H9 (cell line): ENCODE measurements at regions not wholly inside any gene's neighbourhood (a gene's known extent, or its start where the extent isn't known, plus 50 kb on each side); places are given as distances from the start of the nearest gene placed in this dataset.

Source experiments
- DNase-seq: peaks from one replicate; pipeline ENCODE4 v3.0.0-alpha.2; 2017
- H2AFZ ChIP-seq: one replicate; pipeline ENCODE4 v1.6.1; 2013; ENCODE audit warnings: mild to moderate bottlenecking, low read length, control low read depth, moderate library complexity
- H2AK5ac ChIP-seq: 2 replicates; pipeline ENCODE4 v1.6.1; 2013; ENCODE audit warnings: low read length, control low read depth, mixed read lengths; ENCODE audit not compliant: insufficient read length
- H2BK120ac ChIP-seq: one replicate; pipeline ENCODE4 v1.6.1; 2013; ENCODE audit warnings: low read depth, mild to moderate bottlenecking, low read length, control low read depth, inconsistent platforms; ENCODE audit not compliant: poor library complexity, severe bottlenecking
- H2BK12ac ChIP-seq: 2 replicates; pipeline ENCODE4 v1.6.1; 2013; ENCODE audit warnings: low read length, control low read depth, mixed read lengths, low read depth; ENCODE audit not compliant: insufficient read length
- H2BK15ac ChIP-seq: 2 replicates; pipeline ENCODE4 v1.6.1; 2013; ENCODE audit warnings: low read depth, low read length, control low read depth
- H2BK20ac ChIP-seq: one replicate; pipeline ENCODE4 v1.6.1; 2013; ENCODE audit warnings: low read depth, mild to moderate bottlenecking, low read length, control low read depth, inconsistent platforms; ENCODE audit not compliant: poor library complexity, severe bottlenecking
- H2BK5ac ChIP-seq: 2 replicates; pipeline ENCODE4 v1.6.1; 2013; ENCODE audit warnings: low read length, control low read depth, mixed read lengths; ENCODE audit not compliant: insufficient read length
- H3K14ac ChIP-seq: 2 replicates; pipeline ENCODE4 v1.6.1; 2013; ENCODE audit warnings: low read length, control low read depth; ENCODE audit not compliant: insufficient read depth
- H3K18ac ChIP-seq: 2 replicates; pipeline ENCODE4 v1.6.1; 2013; ENCODE audit warnings: low read depth, mild to moderate bottlenecking, mixed read lengths, low read length, control low read depth; ENCODE audit not compliant: insufficient read length
- H3K23ac ChIP-seq: 2 replicates; pipeline ENCODE4 v1.6.1; 2013; ENCODE audit warnings: low read length, control low read depth, mixed read lengths, low read depth; ENCODE audit not compliant: insufficient read length
- H3K23me2 ChIP-seq: 2 replicates; pipeline ENCODE4 v1.6.1; 2013; ENCODE audit warnings: low read depth, mild to moderate bottlenecking, mixed read lengths, low read length, control low read depth; ENCODE audit not compliant: insufficient read length, poor library complexity, severe bottlenecking
- H3K27ac ChIP-seq: 2 replicates; pipeline ENCODE4 v1.5.1; 2013; ENCODE audit warnings: low read length, control low read depth, mixed read lengths, low read depth; ENCODE audit not compliant: insufficient read length
- H3K27me3 ChIP-seq: 2 replicates; pipeline ENCODE4 v1.6.1; 2013; ENCODE audit warnings: low read length, control low read depth, inconsistent platforms; ENCODE audit not compliant: insufficient read depth
- H3K4ac ChIP-seq: 2 replicates; pipeline ENCODE4 v1.6.1; 2013; ENCODE audit warnings: low read depth, mild to moderate bottlenecking, control low read depth, inconsistent platforms, low read length, moderate library complexity
- H3K4me1 ChIP-seq: 2 replicates; pipeline ENCODE4 v1.6.1; 2013; ENCODE audit warnings: low read length, control low read depth, inconsistent platforms; ENCODE audit not compliant: insufficient read depth
- H3K4me2 ChIP-seq: 2 replicates; pipeline ENCODE4 v1.6.1; 2013; ENCODE audit warnings: low read length, control low read depth, mixed read lengths; ENCODE audit not compliant: insufficient read length, insufficient read depth
- H3K56ac ChIP-seq: 2 replicates; pipeline ENCODE4 v1.6.1; 2013; ENCODE audit warnings: low read depth, mild to moderate bottlenecking, mixed read lengths, low read length, control low read depth; ENCODE audit not compliant: insufficient read length
- H3K79me1 ChIP-seq: 2 replicates; pipeline ENCODE4 v1.6.1; 2013; ENCODE audit warnings: low read depth, mild to moderate bottlenecking, moderate library complexity, low read length, control low read depth, inconsistent platforms; ENCODE audit not compliant: insufficient read depth, poor library complexity, severe bottlenecking
- H3K79me2 ChIP-seq: 2 replicates; pipeline ENCODE4 v1.6.1; 2013; ENCODE audit warnings: low read length, control low read depth, inconsistent platforms; ENCODE audit not compliant: insufficient read depth
- H3K9ac ChIP-seq: 2 replicates; pipeline ENCODE4 v1.6.1; 2013; ENCODE audit warnings: low read length, control low read depth, mixed read lengths; ENCODE audit not compliant: insufficient read length; ENCODE audit errors: extremely low read depth
- H3K9me3 ChIP-seq: one replicate; pipeline ENCODE4 v1.6.1; 2013; ENCODE audit warnings: low read depth, low read length, inconsistent platforms; ENCODE audit not compliant: control insufficient read depth
- H3T11ph ChIP-seq: one replicate; pipeline ENCODE4 v1.6.1; 2013; ENCODE audit warnings: mild to moderate bottlenecking, low read length, control low read depth, inconsistent platforms
- H4K20me1 ChIP-seq: one replicate; pipeline ENCODE4 v1.6.1; 2013; ENCODE audit not compliant: control insufficient read depth, insufficient read length, insufficient read depth
- H4K5ac ChIP-seq: 2 replicates; pipeline ENCODE4 v1.6.1; 2013; ENCODE audit warnings: low read depth, mild to moderate bottlenecking, mixed read lengths, low read length, control low read depth; ENCODE audit not compliant: insufficient read length
- H4K8ac ChIP-seq: replicated peaks from 2 replicates; pipeline ENCODE4 v1.6.1; 2013; ENCODE audit warnings: low read length, control low read depth, mixed read lengths, low read depth; ENCODE audit not compliant: insufficient read length
- H4K91ac ChIP-seq: 2 replicates; pipeline ENCODE4 v1.6.1; 2013; ENCODE audit warnings: low read depth, mild to moderate bottlenecking, moderate library complexity, mixed read lengths, low read length, control low read depth; ENCODE audit not compliant: insufficient read length
- H3K27ac Mint-ChIP-seq, 3 experiments: 2 replicates in 2 of 3; 3 replicates in 1 of 3; pipeline ENCODE4 v1.8.0; 2020 to 2021; ENCODE audit warnings: mixed read lengths in 3 of 3, mild to moderate bottlenecking in 1 of 3, moderate library complexity in 1 of 3
- H3K27me3 Mint-ChIP-seq: 2 replicates; pipeline ENCODE4 v1.8.0; 2021; ENCODE audit warnings: low read depth, mild to moderate bottlenecking, moderate library complexity, mixed read lengths
- H3K36me3 Mint-ChIP-seq, 3 experiments: 2 replicates in 2 of 3; 3 replicates in 1 of 3; pipeline ENCODE4 v1.8.0; 2020 to 2021; ENCODE audit warnings: low read depth in 3 of 3, mixed read lengths in 3 of 3; ENCODE audit not compliant: insufficient read depth in 1 of 3
- H3K4me1 Mint-ChIP-seq, 2 experiments: 2 replicates each; pipeline ENCODE4 v1.8.0; 2020; ENCODE audit warnings: mixed read lengths in 2 of 2
- H3K4me3 Mint-ChIP-seq, 2 experiments: 2 replicates in 1 of 2; 3 replicates in 1 of 2; pipeline ENCODE4 v1.8.0; 2020 to 2021; ENCODE audit warnings: mild to moderate bottlenecking in 2 of 2, mixed read lengths in 2 of 2, moderate library complexity in 1 of 2
- H3K9me3 Mint-ChIP-seq, 2 experiments: 2 replicates in 1 of 2; 3 replicates in 1 of 2; pipeline ENCODE4 v1.8.0; 2020; ENCODE audit warnings: mild to moderate bottlenecking in 2 of 2, mixed read lengths in 2 of 2, moderate library complexity in 1 of 2
- CTCF ChIP-seq: fragments of 200-600 bp; sonication (generic); conservative IDR thresholded peaks from 3 replicates; pipeline ENCODE4 v1.8.0; 2021; ENCODE audit warnings: antibody characterized with exemption, mild to moderate bottlenecking
- WGBS: extraction: QIAGEN DNeasy Blood & Tissue Kit; methylation state at CpG from one replicate; pipeline ENCODE4 v1.1.7; 2013; ENCODE audit warnings: missing lambda C conversion rate, low lambda C conversion rate, mixed read lengths; ENCODE audit not compliant: insufficient read length; ENCODE audit errors: extremely low coverage; 5-methylcytosine and 5-hydroxymethylcytosine counted together

GRCh38 chr3:70703305-70704102 lies 391.1 kb upstream of the MDFIC2 start:
- H3K9ac ChIP-seq: no peak overlapping the region
- H3K79me2 ChIP-seq: no peaks in the 10 kb centered on the region
- H3K23ac ChIP-seq: no peak overlapping the region
- no peaks in the 10 kb centered on the region for H3K79me1 ChIP-seq
- H2BK12ac ChIP-seq: no peak overlapping the region
- H2BK20ac ChIP-seq: no peak overlapping the region
- no peak overlapping the region for H3K27ac ChIP-seq
- H2BK5ac ChIP-seq: no peak overlapping the region
- no peak overlapping the region for H4K8ac ChIP-seq
- TF ChIP-seq CTCF: no peak
- no peaks in the 10 kb centered on the region for H3K27me3 Mint-ChIP-seq
- no peak overlapping the region for H3K56ac ChIP-seq
- no peaks in the 10 kb centered on the region for H3K27me3 ChIP-seq
- no peak overlapping the region for H3K4me3 Mint-ChIP-seq
- WGBS: no CpG with 5 or more reads among the region's 16 CpGs
- no peaks in the 10 kb centered on the region for H3K23me2 ChIP-seq
- no peak overlapping the region for H3K4me2 ChIP-seq
- H3K36me3 Mint-ChIP-seq: peaks cover 0 to 4% (median 0%) of the 10 kb centered on the region in 3 experiments; a peak in 2 of 7 replicates
- H4K20me1 ChIP-seq: no peaks in the 10 kb centered on the region
- no peak overlapping the region for H3K14ac ChIP-seq
- no peaks in the 10 kb centered on the region for H3K9me3 ChIP-seq
- no peak overlapping the region for H2BK120ac ChIP-seq
- H3K4me1 Mint-ChIP-seq: peaks cover 28% of the 10 kb centered on the region in 2 experiments
- no peak overlapping the region for H4K91ac ChIP-seq
- no peak overlapping the region for H2BK15ac ChIP-seq
- DNase-seq: no peak
- peaks cover 11% of the 10 kb centered on the region; the same call in 1 of the 2 replicates for H3K4me1 ChIP-seq
- no peak overlapping the region for H2AFZ ChIP-seq
- no peak overlapping the region for H4K5ac ChIP-seq
- H3T11ph ChIP-seq: no peak overlapping the region
- H3K9me3 Mint-ChIP-seq: no peaks in the 10 kb centered on the region
- no peak overlapping the region for H3K4ac ChIP-seq
- no peak overlapping the region for H2AK5ac ChIP-seq
- H3K27ac Mint-ChIP-seq: peak overlapping the region in 1 of 3 experiments; percentile 71; a peak in 1 of 7 replicates
- H3K18ac ChIP-seq: no peak overlapping the region
